Fibroblast of villous mesenchyme (primary cell): ENCODE measurements at regions not wholly inside any gene's neighbourhood (a gene's known extent, or its start where the extent isn't known, plus 50 kb on each side); places are given as distances from the start of the nearest gene placed in this dataset.

ENCODE experiments used
- DNase-seq: peaks from one replicate; pipeline ENCODE4 v3.0.0-alpha.2; 2010; ENCODE audit warnings: low read depth
- H3K4me3 ChIP-seq: 2 replicates; pipeline ENCODE4 v1.5.1; 2011; ENCODE audit warnings: low read depth, mild to moderate bottlenecking, low read length
- CTCF ChIP-seq: IDR thresholded peaks from 2 replicates; pipeline ENCODE4 v1.5.1; 2012; ENCODE audit warnings: low read depth, mild to moderate bottlenecking, low read length; ENCODE audit not compliant: insufficient read depth

- H3K4me3 ChIP-seq: no peak overlapping the region
- TF ChIP-seq CTCF: no peak
- DNase-seq: no peak
Measured at GRCh38 chr21:25420831-25421230, 186.4 kb downstream of the MRPL39 start.

- no peak overlapping the region for H3K4me3 ChIP-seq
- TF ChIP-seq CTCF: no peak
- no peak for DNase-seq
Measured at GRCh38 chr21:25416669-25417068, 190.6 kb downstream of the MRPL39 start.

GRCh38 chr21:25412100-25412499 is 195.2 kb downstream of the MRPL39 start:
- DNase-seq: no peak
- no peak for TF ChIP-seq CTCF
- H3K4me3 ChIP-seq: no peak overlapping the region

- no peak for TF ChIP-seq CTCF
Measured at GRCh38 chr21:25409978-25410377, 197.3 kb downstream of the MRPL39 start.

GRCh38 chr21:25408666-25409065 is 198.6 kb downstream of the MRPL39 start:
- TF ChIP-seq CTCF: no peak

More at GRCh38 chr21:25409978-25410377, 197.3 kb downstream of the MRPL39 start:
- H3K4me3 ChIP-seq: no peak overlapping the region
- no peak for DNase-seq

GRCh38 chr21:25406887-25407579 is 200.2 kb downstream of the MRPL39 start:
- H3K4me3 ChIP-seq: no peak overlapping the region
- TF ChIP-seq CTCF: no peak
- no peak for DNase-seq

More at GRCh38 chr21:25408666-25409065, 198.6 kb downstream of the MRPL39 start:
- no peak for DNase-seq
- H3K4me3 ChIP-seq: no peak overlapping the region

GRCh38 chr21:25405984-25406383 is 201.3 kb downstream of the MRPL39 start:
- TF ChIP-seq CTCF: no peak

More at GRCh38 chr21:25405984-25406383, 201.3 kb downstream of the MRPL39 start:
- H3K4me3 ChIP-seq: no peak overlapping the region
- DNase-seq: no peak
